Kidney (tissue), 13 donors: ENCODE measurements at regions not wholly inside any gene's neighbourhood (a gene's known extent, or its start where the extent isn't known, plus 50 kb on each side); places are given as distances from the start of the nearest gene placed in this dataset.

ENCODE experiments used
- DNase-seq, 5 donors: peaks; one replicate each; pipeline ENCODE4 v3.0.0-alpha.2; 2013 to 2020
- FAIRE-seq: peaks from 2 replicates; lab custom pipeline; 2012; peaks lifted over from hg19 to GRCh38; lab: Jason Lieb, UNC
- H3K27ac ChIP-seq, 2 donors: one replicate each; pipeline ENCODE4 v1.7.0; 2013; ENCODE audit warnings: low read depth in 2 of 2, low read length in 2 of 2, inconsistent platforms in 1 of 2
- H3K27me3 ChIP-seq: one replicate; pipeline ENCODE4 v1.7.1; 2013; ENCODE audit warnings: low read length, inconsistent platforms; ENCODE audit not compliant: control insufficient read depth, insufficient read depth
- H3K36me3 ChIP-seq, 3 donors: one replicate each; pipeline versions ENCODE4 v1.7.0 to v1.7.1; 2013; ENCODE audit warnings: low read length in 3 of 3, control low read depth in 1 of 3, inconsistent platforms in 1 of 3; ENCODE audit not compliant: insufficient read depth in 3 of 3, control insufficient read depth in 2 of 3
- H3K4me1 ChIP-seq, 3 donors: one replicate each; pipeline versions ENCODE4 v1.7.0 to v1.7.1; 2013; ENCODE audit warnings: low read length in 3 of 3, inconsistent platforms in 1 of 3, low read depth in 1 of 3; ENCODE audit not compliant: control insufficient read depth in 2 of 3, insufficient read depth in 2 of 3
- H3K4me3 ChIP-seq, 3 donors: one replicate each; pipeline versions ENCODE4 v1.7.0 to v1.8.1; 2013; ENCODE audit warnings: low read length in 3 of 3, control low read depth in 1 of 3, inconsistent platforms in 1 of 3
- H3K9ac ChIP-seq, 3 donors: one replicate each; pipeline versions ENCODE4 v1.7.0 to v1.7.1; 2013; ENCODE audit warnings: low read length in 3 of 3, control low read depth in 1 of 3, inconsistent platforms in 1 of 3
- H3K9me3 ChIP-seq, 3 donors: one replicate each; pipeline versions ENCODE4 v1.7.0 to v1.7.1; 2013; ENCODE audit warnings: low read length in 3 of 3, control low read depth in 1 of 3, inconsistent platforms in 1 of 3; ENCODE audit not compliant: control insufficient read depth in 2 of 3, insufficient read depth in 1 of 3
- CTCF ChIP-seq: IDR thresholded peaks from 3 replicates; pipeline ENCODE4 v1.5.1; 2012; ENCODE audit warnings: mild to moderate bottlenecking, moderate library complexity, borderline replicate concordance; ENCODE audit not compliant: insufficient read depth; ENCODE audit errors: extremely low read depth
- intact Hi-C: fragments of 100-400 bp; cut with DNase I; formaldehyde crosslinking; loops from one replicate; pipeline ENCODE4 v1.11.1; 2022
- donor health status: control.
- donor health status: control.
- donor health status: control.
- donor health status: control.
- donor health status: control.
- donor health status: DM: yes; HTN: yes; CAD: no.
- donor health status: Normal renal cell carcinoma (clear cell type).

GRCh38 chr12:90042920-90043641, 334.4 kb upstream of the ATP2B1 start:
- FAIRE-seq (no peak), DNase-seq (no peak)
- no peak for TF ChIP-seq CTCF
- Histone ChIP-seq H3K4me1 (no peaks in the 10 kb centered on the region), H3K27ac (no peak overlapping the region), H3K4me3 (no peak overlapping the region), H3K9ac (no peak overlapping the region), H3K9me3 (no peaks in the 10 kb centered on the region), H3K27me3 (no peaks in the 10 kb centered on the region), H3K36me3 (no peaks in the 10 kb centered on the region)
- intact Hi-C loops = no loop called here

- Histone ChIP-seq H3K36me3 (no peaks in the 10 kb centered on the region), H3K4me3 (no peak overlapping the region), H3K27ac (no peak overlapping the region), H3K9me3 (no peaks in the 10 kb centered on the region), H3K27me3 (no peaks in the 10 kb centered on the region), H3K9ac (no peak overlapping the region), H3K4me1 (no peaks in the 10 kb centered on the region)
- intact Hi-C loops = no loop called here
- TF ChIP-seq CTCF = no peak
- DNase-seq (no peak), FAIRE-seq (no peak)
Observed at GRCh38 chr12:90038289-90038688, 329.7 kb upstream of the ATP2B1 start.

GRCh38 chr12:90037740-90038139, 329.1 kb upstream of the ATP2B1 start:
- H3K27me3 ChIP-seq = no peaks in the 10 kb centered on the region
- no peak overlapping the region for H3K4me3 ChIP-seq
- no peaks in the 10 kb centered on the region for H3K9me3 ChIP-seq
- no peaks in the 10 kb centered on the region for H3K36me3 ChIP-seq
- DNase-seq (peak in 1 of 5 donors; percentile 46), FAIRE-seq (no peak)
- no peak overlapping the region for H3K27ac ChIP-seq
- TF ChIP-seq CTCF = no peak
- intact Hi-C loops = no loop called here
- no peaks in the 10 kb centered on the region for H3K4me1 ChIP-seq
- no peak overlapping the region for H3K9ac ChIP-seq

- no peak for FAIRE-seq
Observed at GRCh38 chr12:90036637-90037036, 328.0 kb upstream of the ATP2B1 start.

More at GRCh38 chr12:90036637-90037036, 328.0 kb upstream of the ATP2B1 start:
- Histone ChIP-seq H3K27ac (no peak overlapping the region), H3K36me3 (no peaks in the 10 kb centered on the region), H3K4me1 (no peaks in the 10 kb centered on the region), H3K9me3 (no peaks in the 10 kb centered on the region), H3K4me3 (no peak overlapping the region), H3K27me3 (no peaks in the 10 kb centered on the region), H3K9ac (no peak overlapping the region)
- no peak for DNase-seq
- TF ChIP-seq CTCF = no peak
- intact Hi-C loops = no loop called here
